ENCODE measurements at regions not wholly inside any gene's neighbourhood (a gene's known extent, or its start where the extent isn't known, plus 50 kb on each side); places are given as distances from the start of the nearest gene placed in this dataset.
A peak's percentile ranks its signal among the peaks of the same experiment; 100 is the strongest.

DNA sequence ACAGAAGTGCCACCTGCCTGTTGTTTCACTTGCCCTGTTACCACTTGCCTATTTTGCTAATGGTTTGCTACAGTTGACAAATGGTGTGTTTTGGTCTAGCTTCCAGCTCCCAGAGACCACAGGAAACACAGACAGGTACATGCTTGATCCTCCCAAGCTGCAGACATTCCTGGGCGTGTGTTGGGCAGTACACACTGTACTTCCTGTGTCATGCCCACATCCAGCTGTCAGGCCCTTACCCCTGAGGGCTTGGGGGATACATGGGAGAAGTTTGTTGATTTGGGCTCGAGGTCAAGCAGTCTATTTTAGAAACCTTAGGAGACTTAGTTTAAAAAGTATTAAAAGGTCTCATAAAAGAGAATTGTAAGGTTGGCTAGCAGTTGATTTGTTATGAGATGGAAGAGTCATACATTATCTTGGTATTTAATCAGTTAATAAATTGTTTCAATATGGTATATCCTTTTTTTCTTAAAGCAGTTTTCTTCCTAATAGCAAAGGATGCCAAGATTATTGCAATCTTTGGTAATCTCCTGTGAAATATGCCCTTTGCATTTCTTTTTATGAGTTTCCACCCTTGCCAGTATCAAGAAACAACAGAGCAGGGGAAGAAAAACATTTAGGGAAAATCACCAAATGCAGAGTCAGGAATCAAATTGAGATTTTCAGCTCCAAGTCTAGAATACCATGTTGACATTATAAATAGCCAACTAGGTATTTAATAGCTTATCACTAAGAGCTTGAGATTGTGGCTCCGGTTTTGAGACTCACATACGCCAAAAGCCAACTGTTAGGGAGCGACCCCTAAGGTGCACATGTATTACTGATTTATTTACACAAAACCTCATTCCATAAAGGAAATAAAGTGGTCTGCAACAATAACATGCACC is 52.3 kb upstream of the CD180 start:
- peak; percentile 93 for ATAC-seq

- ATAC-seq, result no peak
These were observed 50.1 kb upstream of the CD180 start for GRCh38 chr5:67246546-67247268.

Data from esophagus mucosa (tissue), 1 donor.